HFF-Myc (cell line): ENCODE measurements at regions not wholly inside any gene's neighbourhood (a gene's known extent, or its start where the extent isn't known, plus 50 kb on each side); places are given as distances from the start of the nearest gene placed in this dataset.

Experiments used
- DNase-seq: peaks from one replicate; pipeline ENCODE4 v3.0.0-alpha.2; 2011; ENCODE audit warnings: low read depth; ENCODE audit errors: extremely low read depth
- H3K4me3 ChIP-seq: replicated peaks from 2 replicates; pipeline ENCODE4 v1.5.1; 2011; ENCODE audit warnings: low read depth, mild to moderate bottlenecking, control low read depth, low read length
- TF ChIP-seq, protein P1 (sequence below): IDR thresholded peaks from 2 replicates; pipeline ENCODE4 v1.5.1; 2012; ENCODE audit warnings: mild to moderate bottlenecking, low read depth, low read length, control low read depth; ENCODE audit errors: missing control alignments

DNA sequence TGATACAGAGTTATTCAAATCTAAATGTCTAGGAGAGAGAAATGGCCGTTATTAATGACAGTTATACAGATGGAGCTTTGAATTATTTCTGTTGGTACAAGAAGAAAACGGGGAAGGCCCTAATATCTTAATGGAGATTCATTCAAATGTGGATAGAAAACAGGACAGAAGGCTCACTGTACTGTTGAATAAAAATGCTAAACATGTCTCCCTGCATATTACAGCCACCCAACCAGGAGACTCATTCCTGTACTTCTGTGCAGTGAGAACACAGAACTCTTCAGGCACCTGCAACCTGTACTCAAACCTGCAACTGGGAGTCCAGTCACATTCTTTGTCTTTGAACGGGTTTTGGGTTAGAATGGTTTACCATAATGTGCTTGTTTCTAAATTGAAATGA is 403.2 kb downstream of the DAD1 start:
- H3K4me3 ChIP-seq, result no peak overlapping the region
- DNase-seq, result no peak
- TF ChIP-seq, protein P1, sequence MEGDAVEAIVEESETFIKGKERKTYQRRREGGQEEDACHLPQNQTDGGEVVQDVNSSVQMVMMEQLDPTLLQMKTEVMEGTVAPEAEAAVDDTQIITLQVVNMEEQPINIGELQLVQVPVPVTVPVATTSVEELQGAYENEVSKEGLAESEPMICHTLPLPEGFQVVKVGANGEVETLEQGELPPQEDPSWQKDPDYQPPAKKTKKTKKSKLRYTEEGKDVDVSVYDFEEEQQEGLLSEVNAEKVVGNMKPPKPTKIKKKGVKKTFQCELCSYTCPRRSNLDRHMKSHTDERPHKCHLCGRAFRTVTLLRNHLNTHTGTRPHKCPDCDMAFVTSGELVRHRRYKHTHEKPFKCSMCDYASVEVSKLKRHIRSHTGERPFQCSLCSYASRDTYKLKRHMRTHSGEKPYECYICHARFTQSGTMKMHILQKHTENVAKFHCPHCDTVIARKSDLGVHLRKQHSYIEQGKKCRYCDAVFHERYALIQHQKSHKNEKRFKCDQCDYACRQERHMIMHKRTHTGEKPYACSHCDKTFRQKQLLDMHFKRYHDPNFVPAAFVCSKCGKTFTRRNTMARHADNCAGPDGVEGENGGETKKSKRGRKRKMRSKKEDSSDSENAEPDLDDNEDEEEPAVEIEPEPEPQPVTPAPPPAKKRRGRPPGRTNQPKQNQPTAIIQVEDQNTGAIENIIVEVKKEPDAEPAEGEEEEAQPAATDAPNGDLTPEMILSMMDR, result no peak

DNA sequence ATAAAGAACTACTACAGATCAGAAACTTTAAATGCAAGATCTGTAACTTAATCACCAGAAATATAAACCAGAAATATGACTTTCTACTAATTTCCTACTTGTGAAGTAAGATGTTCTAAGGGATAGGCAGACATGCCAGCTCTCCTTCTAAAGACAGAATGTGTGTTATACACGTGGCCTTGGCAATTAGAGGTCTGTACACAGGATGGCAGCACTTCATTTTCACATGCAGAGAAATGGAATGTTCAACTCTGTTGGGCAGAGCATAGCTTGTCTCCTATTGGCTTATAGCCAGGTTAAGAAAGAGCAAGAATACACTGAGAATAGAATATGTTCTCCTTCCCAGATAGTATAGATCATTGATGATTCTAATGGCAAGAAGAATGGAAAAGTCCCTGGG is 403.8 kb downstream of the DAD1 start:
- TF ChIP-seq, protein P1, result no peak
- no peak overlapping the region for H3K4me3 ChIP-seq
- DNase-seq, result no peak

DNA sequence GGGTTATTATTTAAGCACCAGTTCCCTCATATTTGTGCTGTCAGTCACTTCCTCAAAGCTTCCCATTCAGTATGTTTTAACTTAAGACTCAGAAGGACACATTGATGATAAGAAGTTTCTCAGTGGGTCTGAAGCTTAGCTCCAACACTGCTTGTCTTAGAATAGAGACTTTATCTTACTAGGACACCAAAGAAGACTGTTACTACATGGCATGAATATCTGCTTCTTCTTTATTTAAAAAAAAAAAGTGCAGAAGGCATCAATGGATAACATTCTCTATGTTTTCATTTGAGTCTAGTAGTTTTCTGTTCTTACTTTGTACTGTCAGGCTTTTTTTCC is 404.2 kb downstream of the DAD1 start:
- H3K4me3 ChIP-seq, result no peak overlapping the region
- no peak for DNase-seq
- TF ChIP-seq, protein P1, result no peak

DNA sequence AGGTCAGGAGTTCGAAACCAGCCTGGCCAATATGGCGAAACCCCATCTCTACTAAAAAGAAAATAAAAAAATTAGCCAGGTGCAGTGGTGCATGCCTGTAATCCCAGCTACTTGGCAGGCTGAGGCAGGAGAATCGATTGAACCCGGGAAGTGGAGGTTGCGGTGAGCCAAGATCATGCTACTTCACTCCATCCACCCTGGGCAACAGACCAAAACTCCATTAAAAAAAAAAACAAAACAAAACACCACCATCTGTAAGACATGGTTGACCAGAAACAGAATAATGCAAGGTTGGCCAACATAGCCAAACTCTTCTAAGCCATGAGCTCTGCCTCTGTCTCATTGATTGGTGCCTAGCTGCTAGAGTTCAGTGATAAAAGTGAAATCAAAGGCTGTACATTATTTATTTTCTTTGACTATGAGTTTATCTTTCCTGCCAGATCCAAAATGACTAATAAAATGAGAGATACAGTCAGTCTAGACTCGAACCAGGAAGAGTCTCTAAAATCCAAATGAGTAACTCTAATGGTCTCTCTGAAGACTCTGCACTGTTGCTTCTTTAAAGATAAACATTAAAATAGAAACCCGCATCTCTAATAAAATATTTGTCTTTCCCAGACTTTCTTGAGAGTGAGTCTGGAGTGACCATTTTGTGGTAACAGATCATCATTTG is 404.7 kb downstream of the DAD1 start:
- DNase-seq, result no peak
- TF ChIP-seq, protein P1, result no peak
- no peak overlapping the region for H3K4me3 ChIP-seq

DNA sequence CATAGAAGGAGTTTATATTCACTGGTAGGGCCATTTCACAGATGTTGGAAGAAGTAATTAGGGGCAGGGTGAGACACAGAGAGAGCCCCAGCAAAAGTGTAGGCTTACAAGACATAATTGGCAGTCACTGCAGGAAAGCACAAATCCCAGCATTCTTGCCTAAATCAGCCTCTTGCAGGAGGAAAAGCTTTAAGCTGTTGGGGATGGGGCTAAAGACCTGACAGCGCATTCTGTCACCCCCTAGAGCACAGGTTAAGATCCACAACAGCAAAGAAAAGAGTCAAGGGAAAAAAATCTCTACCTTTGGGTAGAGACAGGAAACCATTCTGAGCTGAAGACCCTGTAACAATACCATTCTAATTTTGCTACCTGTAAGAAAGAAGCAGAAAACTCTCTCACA is 409.0 kb downstream of the DAD1 start:
- TF ChIP-seq, protein P1, result no peak
- no peak for DNase-seq
- no peak overlapping the region for H3K4me3 ChIP-seq

DNA sequence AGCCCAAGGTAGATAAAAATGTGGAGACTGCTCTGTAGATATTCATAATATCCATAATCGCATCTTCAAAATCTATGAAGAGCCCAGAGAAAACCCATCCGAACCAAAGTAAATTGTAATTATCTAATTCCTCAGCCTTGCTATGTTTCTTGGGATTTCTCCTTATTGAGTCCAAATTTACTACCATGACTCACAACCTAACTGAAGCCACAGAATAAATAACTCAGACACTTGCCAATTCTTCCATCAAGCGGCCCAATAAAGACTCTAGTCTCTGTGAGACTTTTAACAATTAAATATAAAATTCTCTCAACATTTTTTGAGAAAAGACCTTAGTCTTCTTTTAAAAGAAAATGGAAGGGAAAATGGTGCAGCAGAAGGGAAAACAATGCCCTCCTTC is 409.8 kb downstream of the DAD1 start:
- no peak for DNase-seq
- TF ChIP-seq, protein P1, result no peak
- H3K4me3 ChIP-seq, result no peak overlapping the region

DNA sequence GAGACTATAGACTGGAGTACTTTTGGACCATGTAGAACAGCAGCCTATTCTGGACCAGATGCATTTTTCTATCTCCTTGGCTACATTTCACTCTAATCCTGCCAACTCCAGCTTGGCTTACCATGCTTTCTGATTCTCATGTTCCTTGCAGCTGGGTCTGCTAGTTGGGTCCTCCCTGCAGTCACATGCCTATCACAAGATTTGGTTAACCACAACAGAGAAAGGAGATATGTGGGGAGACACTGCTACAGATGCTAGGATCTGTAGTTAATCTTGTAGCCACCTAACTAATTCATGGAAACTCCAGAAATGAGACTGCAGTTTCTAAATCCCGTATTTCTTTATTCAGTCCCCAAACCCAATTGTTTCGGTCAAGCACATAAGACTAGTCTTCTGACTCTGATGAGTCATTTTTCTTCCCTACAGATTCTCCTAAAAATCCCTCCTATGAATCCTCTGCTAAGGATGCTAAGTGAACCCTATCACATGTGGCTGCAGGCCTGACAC is 410.6 kb downstream of the DAD1 start:
- DNase-seq, result no peak
- no peak overlapping the region for H3K4me3 ChIP-seq
- TF ChIP-seq, protein P1, result no peak
